ENCODE measurements at regions not wholly inside any gene's neighbourhood (a gene's known extent, or its start where the extent isn't known, plus 50 kb on each side); places are given as distances from the start of the nearest gene placed in this dataset.
"Not testable (repeated sequence)": the region's sequence is repeated elsewhere in the genome, so short reads cannot be mapped to it uniquely, and the experiment has no call there.

GRCh38 chr2:4792126-4792525 is 900.1 kb upstream of the SOX11 start:
- no peak for TF ChIP-seq CTCF (IDR thresholded peaks at IDR 0.05; ENCODE audit: borderline replicate concordance)
- no peak overlapping the region for H3K27ac ChIP-seq (replicated peaks)
- intact Hi-C loops (cut with micrococcal nuclease) = no loop called here
- no peaks in the 10 kb centered on the region for H3K4me1 ChIP-seq
- H3K4me3 ChIP-seq = no peak overlapping the region
- DNase-seq = no peak
- H3K27me3 ChIP-seq (ENCODE audit: low read depth) = no peaks in the 10 kb centered on the region
- H3K9me3 ChIP-seq (replicated peaks) = peaks cover 43% of the 10 kb centered on the region
- H3K36me3 ChIP-seq = no peaks in the 10 kb centered on the region

GRCh38 chr2:4803396-4803795 is 888.8 kb upstream of the SOX11 start:
- intact Hi-C loops (cut with micrococcal nuclease) = no loop called here
- H3K27me3 ChIP-seq (ENCODE audit: low read depth) = no peaks in the 10 kb centered on the region
- H3K4me3 ChIP-seq = no peak overlapping the region
- DNase-seq = no peak
- no peaks in the 10 kb centered on the region for H3K4me1 ChIP-seq
- peaks cover 13% of the 10 kb centered on the region for H3K9me3 ChIP-seq (replicated peaks)
- H3K27ac ChIP-seq (replicated peaks) = no peak overlapping the region
- TF ChIP-seq CTCF (IDR thresholded peaks at IDR 0.05; ENCODE audit: borderline replicate concordance) = no peak
- no peaks in the 10 kb centered on the region for H3K36me3 ChIP-seq

- H3K36me3 ChIP-seq; H3K27me3 ChIP-seq (ENCODE audit: low read depth); intact Hi-C loops (cut with micrococcal nuclease); H3K27ac ChIP-seq (replicated peaks); H3K4me1 ChIP-seq; H3K4me3 ChIP-seq; DNase-seq: not testable (repeated sequence)
- peaks cover 13% of the 10 kb centered on the region for H3K9me3 ChIP-seq (replicated peaks)
Measured at GRCh38 chr2:4814137-4814536, 878.0 kb upstream of the SOX11 start.

- intact Hi-C loops (cut with micrococcal nuclease) = no loop called here
- H3K27me3 ChIP-seq (ENCODE audit: low read depth) = no peaks in the 10 kb centered on the region
- no peak overlapping the region for H3K27ac ChIP-seq (replicated peaks)
- H3K9me3 ChIP-seq (replicated peaks) = no peaks in the 10 kb centered on the region
- H3K4me3 ChIP-seq = no peak overlapping the region
- no peaks in the 10 kb centered on the region for H3K4me1 ChIP-seq
- H3K36me3 ChIP-seq = no peaks in the 10 kb centered on the region
- DNase-seq = no peak
- TF ChIP-seq CTCF (IDR thresholded peaks at IDR 0.05; ENCODE audit: borderline replicate concordance) = no peak
Measured at GRCh38 chr2:4827836-4828235, 864.3 kb upstream of the SOX11 start.

- Histone ChIP-seq H3K9me3 (replicated peaks) (no peaks in the 10 kb centered on the region), H3K4me1 (no peaks in the 10 kb centered on the region), H3K27me3 (ENCODE audit: low read depth) (no peaks in the 10 kb centered on the region), H3K27ac (replicated peaks) (no peak overlapping the region), H3K36me3 (no peaks in the 10 kb centered on the region), H3K4me3 (no peak overlapping the region)
- no peak for DNase-seq
- intact Hi-C loops (cut with micrococcal nuclease) = no loop called here
- no peak for TF ChIP-seq CTCF (IDR thresholded peaks at IDR 0.05; ENCODE audit: borderline replicate concordance)
Measured at GRCh38 chr2:4828682-4829374, 863.4 kb upstream of the SOX11 start.

GRCh38 chr2:4831751-4832150 is 860.4 kb upstream of the SOX11 start:
- DNase-seq = no peak
- no peak overlapping the region for H3K4me3 ChIP-seq
- intact Hi-C loops (cut with micrococcal nuclease) = no loop called here

More at GRCh38 chr2:4831751-4832150, 860.4 kb upstream of the SOX11 start:
- Histone ChIP-seq H3K4me1 (no peaks in the 10 kb centered on the region), H3K27me3 (ENCODE audit: low read depth) (no peaks in the 10 kb centered on the region), H3K27ac (replicated peaks) (no peak overlapping the region), H3K9me3 (replicated peaks) (no peaks in the 10 kb centered on the region), H3K36me3 (no peaks in the 10 kb centered on the region)
- no peak for TF ChIP-seq CTCF (IDR thresholded peaks at IDR 0.05; ENCODE audit: borderline replicate concordance)

All from left ventricle myocardium inferior (tissue), 1 donor.